Hippocampal formation (tissue), 2 donors: ENCODE measurements at regions not wholly inside any gene's neighbourhood (a gene's known extent, or its start where the extent isn't known, plus 50 kb on each side); places are given as distances from the start of the nearest gene placed in this dataset.
"Not testable (repeated sequence)": the region's sequence is repeated elsewhere in the genome, so short reads cannot be mapped to it uniquely, and the experiment has no call there.

Experiments
- DNase-seq, 2 donors: peaks; one replicate each; lab custom pipeline; 2025; lab: John Stamatoyannopoulos, UW

DNA sequence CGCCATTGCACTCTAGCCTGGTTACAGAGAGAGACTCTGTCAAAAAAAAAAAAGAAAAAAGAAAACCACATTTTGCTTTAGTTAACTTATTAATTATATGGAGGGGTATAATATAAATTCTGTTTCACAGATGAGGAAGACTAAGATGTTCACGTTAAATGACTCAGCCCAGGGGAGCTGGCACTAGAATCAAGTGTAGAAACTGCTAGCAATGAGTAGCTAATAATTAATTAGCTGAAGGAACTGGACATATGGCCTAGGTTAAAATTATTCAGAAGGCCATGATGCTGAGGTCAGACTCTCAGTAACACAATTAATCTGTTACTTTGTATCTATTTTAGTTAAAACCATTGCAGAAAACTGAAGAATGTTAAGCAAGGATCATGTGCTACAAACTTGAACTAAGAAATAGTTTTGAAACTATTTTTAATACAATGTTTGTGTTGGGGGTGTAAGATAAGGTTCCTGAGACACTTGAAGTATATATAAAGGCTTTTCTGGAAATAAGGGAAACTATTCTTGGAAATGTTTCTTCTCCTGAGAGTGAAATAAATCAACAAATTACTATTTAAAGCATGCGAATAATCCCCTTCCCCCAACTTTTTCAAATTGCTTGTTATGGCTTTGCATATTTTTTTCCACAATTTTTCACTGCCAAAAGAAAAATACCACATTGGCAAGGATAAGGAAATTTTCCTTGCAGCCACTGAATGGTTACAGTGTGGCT lies 589.3 kb downstream of the SOX5 start:
- DNase-seq, result no peak

DNA sequence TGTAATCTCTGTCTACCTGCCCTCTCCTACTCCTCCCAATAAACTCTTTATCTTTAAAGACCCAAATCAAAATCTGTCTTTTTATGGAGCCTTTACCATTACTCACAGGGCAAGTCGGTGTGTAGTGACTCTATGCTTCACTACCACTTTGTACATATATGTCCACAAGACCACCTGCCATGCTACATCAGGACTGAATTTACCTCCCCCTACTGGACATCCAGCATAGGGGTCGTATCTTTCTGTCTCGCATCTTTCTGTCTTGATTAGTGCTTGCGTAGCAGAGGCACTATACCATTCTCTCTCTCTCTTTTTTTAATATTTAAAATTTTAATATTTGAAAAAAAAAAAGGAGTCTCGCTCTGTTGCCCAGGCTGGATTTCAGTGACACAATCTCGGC lies 587.5 kb downstream of the SOX5 start:
- no peak for DNase-seq

DNA sequence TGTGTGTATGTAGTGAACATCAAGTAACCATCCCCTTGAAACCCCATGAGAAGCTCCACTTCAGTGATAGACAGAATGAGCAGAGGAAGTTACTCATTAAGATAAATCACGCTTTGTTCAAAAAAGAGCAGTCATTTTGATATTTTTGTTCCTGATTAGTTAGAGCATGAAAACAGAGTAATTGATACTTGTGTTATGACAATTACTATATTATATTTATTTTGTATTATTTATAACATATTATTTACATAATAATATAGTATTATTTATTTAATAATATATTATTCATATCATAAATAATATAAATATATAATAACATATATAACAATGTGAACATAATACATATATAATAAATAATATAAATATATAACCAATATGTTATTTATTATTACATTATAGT lies 580.9 kb downstream of the SOX5 start:
- no peak for DNase-seq

DNA sequence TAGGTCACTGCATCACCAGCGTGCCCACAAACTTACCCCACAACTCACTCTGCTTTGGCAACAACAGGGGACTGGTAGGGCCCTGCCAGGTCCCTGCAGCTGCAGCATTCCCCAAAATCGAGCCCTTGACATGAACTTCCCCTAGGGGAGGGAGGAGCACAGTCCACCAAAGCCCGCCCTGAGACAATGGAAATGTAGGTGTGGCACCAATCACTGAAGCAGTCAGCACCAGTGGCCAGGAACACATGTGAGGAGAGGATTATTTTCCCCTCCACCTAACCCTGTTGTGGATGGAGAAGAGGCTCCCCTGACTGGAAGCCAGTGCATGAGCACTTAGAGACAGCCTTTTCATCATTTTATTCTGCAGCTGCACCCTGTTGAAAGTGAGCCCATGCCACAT lies 573.8 kb downstream of the SOX5 start:
- no peak for DNase-seq

- no peak for DNase-seq
These were observed 573.2 kb downstream of the SOX5 start for GRCh38 chr12:23376238-23376637.

GRCh38 chr12:23380419-23381100 lies 568.9 kb downstream of the SOX5 start:
- DNase-seq, result no peak

GRCh38 chr12:23388898-23389297 lies 560.6 kb downstream of the SOX5 start:
- not testable (repeated sequence) for DNase-seq

- not testable (repeated sequence) for DNase-seq
These were observed 560.2 kb downstream of the SOX5 start for GRCh38 chr12:23389315-23389714.

GRCh38 chr12:23399402-23399933 lies 550.0 kb downstream of the SOX5 start:
- DNase-seq, result no peak

- DNase-seq, result no peak
These were observed 534.3 kb downstream of the SOX5 start for GRCh38 chr12:23415180-23415579.

DNA sequence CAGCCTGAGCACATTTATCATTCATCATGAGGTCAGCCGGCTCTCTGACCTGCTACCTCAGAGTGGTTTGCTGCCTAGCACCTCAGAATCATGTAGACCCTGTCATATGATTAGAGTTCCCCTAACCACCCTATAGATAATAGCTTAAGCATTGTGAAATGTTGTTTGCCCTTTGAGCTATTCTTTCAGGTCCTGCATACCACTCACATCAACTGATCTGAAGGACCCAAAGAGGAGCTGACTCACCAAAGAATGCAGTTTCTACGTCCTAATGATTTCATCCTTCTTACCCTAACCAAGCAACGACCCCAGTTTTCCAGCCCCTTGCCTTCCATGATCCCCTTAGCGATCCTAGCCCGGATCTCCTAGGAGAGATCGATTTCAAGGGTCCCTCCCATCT lies 527.9 kb downstream of the SOX5 start:
- no peak for DNase-seq

GRCh38 chr12:23423097-23423687 lies 526.3 kb downstream of the SOX5 start:
- no peak for DNase-seq

GRCh38 chr12:23423796-23424195 lies 525.7 kb downstream of the SOX5 start:
- DNase-seq, result no peak

DNA sequence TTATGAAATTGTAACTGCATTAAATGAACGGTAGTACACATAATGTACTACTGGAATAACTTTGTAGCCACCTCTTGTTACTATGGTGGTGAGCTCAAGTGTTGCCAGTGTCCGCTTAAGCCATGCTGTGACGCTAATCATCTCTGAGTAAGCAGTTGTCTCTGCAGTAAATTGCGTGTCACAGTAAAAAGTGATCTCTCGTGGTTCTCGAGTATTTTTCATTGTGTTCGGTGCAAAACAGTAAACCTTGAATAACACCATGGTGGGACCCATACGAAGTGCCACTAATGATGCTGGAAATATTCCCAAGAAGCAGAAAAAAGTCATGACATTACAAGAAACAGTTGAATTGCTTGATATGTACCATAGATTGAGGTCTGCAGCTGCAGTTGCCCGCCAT lies 524.8 kb downstream of the SOX5 start:
- no peak for DNase-seq

GRCh38 chr12:23426328-23426727 lies 523.1 kb downstream of the SOX5 start:
- DNase-seq, result no peak

GRCh38 chr12:23428758-23429157 lies 520.7 kb downstream of the SOX5 start:
- no peak for DNase-seq

GRCh38 chr12:23431006-23431405 lies 518.5 kb downstream of the SOX5 start:
- no peak for DNase-seq

- DNase-seq, result no peak
These were observed 516.3 kb downstream of the SOX5 start for GRCh38 chr12:23433121-23433520.

- no peak for DNase-seq
These were observed 515.3 kb downstream of the SOX5 start for GRCh38 chr12:23434154-23434553.

DNA sequence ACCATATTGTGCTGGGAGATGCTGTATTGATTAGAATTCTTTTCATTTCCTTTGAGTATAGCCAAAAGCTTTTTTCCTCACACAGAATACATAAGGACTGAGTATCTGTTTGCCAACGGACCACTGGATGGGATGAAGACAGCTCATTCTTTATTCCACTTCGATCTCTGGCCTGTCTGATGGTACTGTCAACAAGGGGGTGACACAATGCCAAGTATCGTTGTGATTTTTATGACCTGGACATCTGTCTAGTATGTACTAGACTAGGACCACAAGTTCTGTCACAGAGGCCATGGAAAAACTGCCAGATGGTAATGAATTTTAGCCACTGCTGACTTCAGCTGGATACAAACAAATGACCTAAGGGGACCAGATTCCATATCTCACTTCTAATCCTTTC lies 502.7 kb downstream of the SOX5 start:
- DNase-seq, result no peak

DNA sequence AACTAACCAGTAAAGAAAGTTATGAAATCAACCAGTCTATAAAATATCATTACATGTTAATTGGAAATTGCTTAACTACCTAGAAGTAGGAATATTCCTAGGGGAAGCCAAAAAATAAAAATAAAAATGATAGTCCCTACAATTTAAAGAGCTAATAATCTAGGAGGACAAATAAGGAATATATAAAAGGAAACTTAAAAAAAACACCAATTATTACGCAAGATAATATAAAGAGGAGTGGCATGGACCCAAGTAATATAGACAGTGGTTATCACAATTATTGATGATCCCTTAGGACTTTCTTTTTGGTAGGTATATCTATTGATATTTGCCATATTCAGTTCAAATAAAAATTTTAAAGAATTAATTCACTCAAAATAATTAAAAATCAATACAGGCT lies 498.7 kb downstream of the SOX5 start:
- no peak for DNase-seq

DNA sequence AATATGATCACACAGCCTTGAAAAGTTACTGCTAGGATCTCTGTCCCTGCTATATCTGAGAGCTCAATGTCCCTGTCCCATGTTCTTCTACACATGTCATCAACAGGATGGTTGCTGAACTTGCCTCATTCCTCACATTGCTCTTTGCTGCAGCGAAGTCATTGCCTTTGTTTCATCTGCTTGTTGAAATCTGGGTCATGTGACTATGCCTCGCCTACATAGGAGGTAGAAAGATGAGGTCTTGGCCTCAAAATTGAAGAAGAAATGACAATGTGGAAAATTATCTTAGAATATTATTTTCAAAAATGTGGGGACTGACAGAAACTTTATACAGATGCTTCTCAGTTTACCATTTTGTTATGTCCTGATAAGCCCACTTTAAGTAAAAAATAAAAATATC lies 494.2 kb downstream of the SOX5 start:
- DNase-seq, result no peak

DNA sequence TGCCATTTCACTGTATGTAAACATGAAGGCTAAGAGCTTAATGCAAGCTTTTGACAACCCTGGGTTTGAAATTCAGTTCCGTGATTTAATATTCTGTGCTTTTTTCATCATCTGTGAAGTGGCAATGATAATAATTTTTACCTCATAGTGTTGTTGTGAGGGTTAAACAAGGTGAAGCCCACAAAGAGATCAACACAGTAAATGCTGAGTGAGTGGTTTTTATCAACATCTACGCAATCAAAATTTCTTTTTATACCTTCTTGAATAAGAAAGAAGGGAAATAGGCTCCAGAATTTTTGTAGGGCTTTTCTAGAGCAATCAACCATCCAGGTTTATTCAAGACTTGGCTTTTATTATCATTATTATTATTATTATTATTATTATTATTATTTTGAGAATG lies 490.8 kb downstream of the SOX5 start:
- no peak for DNase-seq
